ENCODE measurements at regions not wholly inside any gene's neighbourhood (a gene's known extent, or its start where the extent isn't known, plus 50 kb on each side); places are given as distances from the start of the nearest gene placed in this dataset.
"Not testable (repeated sequence)": the region's sequence is repeated elsewhere in the genome, so short reads cannot be mapped to it uniquely, and the experiment has no call there.

DNA sequence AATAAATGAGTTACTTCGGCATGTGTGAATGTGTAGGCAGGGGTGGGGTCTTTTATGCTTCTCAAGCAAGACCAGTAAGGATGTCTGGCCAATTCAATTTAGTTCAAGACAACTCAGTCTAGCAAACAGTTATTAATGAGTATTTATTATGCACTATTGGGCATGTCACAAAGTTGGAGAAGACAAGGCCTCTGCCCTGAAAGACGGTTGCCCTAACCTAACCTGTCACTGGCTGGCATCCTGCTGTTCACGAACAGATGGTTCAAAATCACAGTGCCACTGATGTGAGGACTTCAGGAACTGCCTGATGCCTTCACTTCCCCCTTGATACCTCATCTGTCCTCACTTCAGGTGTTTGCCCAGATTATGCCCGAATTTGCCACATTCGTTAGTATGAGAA, 217.8 kb downstream of the SOX2 start:
- no peak for DNase-seq

DNA sequence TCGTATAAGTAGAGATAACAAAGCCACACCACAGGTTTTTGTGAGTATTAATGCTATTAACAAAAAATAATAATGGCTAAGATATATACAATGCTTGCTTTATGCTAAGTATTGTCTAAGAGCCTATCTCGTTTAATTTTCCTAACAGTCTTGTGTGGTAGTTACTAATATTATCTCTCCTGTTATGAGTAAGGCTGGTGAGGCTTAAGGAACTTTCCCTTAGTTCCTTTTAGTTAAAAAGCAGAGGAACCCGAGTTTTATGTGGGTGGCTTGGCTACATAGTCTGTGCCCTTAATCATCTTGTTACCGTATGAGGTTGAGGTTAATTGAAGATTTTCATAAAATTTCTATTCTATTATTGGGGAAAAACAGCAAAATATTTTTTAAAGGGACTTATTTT, 218.4 kb downstream of the SOX2 start:
- DNase-seq = no peak

DNA sequence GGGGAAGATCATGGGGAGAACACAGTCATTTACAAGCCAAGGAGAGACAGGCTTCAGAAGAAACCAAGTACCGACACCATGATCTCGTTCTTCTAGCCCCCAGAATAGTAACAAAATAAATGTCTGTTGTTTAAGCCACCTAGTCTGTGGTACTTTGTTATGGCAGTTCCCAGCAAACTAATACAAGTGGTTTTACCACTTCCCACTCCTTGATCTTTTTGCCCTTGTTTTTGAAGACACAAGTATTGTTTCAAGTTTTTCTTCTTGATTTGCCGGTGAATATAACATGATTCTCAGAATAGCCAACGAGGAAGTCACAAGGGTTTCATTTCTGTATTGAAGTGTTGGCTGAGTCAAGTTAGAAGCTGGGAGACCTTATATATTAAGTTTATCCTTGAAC, 220.3 kb downstream of the SOX2 start:
- DNase-seq = no peak

DNA sequence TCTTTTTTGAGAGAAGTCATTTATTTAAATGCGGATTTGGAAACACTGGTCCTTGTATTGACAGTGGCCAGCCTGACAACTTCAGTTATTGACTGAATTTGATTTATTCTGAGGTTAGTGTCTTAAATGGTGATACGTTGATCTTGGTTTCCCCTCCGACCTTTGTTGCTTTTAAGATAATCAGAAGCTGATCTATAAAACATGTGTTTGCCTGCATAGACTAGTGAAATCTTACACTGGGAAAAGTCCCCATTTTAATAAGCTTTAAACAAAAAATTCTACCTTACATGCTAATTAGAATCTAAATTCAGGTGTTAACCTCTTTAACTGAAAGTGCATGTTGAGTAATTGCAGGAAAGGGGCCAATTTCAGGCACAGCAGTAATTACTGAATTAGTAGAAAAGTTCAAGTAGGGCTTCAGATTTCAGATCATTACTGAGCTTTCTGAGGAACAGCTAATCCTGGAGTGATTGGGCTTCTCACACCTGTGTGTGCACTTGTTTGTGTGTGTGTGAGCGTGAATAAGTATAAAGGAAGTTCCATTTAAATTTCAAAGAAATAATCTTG, 221.4 kb downstream of the SOX2 start:
- DNase-seq = no peak

DNA sequence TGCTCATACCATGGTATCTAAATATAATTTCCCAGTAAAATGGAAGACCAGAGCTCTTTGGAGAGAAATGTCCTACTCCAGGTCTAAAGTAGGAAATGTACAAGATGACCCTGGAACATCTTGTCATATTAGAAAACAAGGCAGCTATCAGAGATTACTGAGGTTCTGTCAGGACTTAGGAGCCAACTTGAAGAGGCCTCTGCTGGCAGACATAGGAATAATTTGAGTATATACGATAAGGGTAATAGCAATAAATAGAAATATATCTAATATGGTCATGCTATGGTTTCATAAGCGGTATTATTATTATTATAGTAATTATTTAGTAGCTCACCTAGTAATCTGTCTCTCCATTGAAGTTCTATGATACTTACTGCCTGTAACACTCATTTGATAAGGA, 224.2 kb downstream of the SOX2 start:
- DNase-seq = no peak

DNA sequence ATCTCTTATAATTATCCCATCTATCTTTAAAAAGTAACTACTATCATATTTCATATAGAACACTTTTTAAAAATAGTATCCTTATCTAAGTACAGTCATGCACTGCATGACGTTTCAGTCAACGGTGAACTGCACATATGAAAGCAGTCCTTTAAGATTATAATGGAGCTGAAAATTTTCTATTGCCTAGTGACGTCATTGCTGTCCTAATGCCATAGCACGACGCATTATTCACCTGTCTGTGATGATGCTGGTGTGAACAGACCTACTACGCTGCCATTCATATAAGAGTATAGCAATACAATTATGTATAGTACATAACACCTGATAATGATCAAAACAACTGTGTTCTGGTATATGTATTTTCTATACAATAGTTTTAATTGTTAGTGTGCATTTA, 225.0 kb downstream of the SOX2 start:
- no peak for DNase-seq

DNA sequence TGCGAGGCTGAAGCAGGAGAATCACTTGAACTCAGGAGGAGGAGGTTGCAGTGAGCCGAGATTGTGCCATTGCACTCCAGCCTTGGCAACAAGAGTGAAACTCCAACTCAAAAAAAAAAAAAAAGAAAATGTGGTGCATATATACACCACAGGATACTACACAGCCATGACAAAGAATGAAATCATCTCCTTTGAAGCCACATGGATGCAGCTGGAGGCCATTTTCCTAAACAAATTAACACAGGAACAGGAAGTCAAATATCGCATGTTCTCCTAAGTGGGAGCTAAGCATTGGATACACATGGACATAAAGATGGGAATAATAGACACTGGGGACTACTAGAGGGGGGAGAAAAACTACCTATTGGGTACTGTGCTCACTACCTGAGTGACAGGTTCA, 226.9 kb downstream of the SOX2 start:
- DNase-seq = not testable (repeated sequence)

DNA sequence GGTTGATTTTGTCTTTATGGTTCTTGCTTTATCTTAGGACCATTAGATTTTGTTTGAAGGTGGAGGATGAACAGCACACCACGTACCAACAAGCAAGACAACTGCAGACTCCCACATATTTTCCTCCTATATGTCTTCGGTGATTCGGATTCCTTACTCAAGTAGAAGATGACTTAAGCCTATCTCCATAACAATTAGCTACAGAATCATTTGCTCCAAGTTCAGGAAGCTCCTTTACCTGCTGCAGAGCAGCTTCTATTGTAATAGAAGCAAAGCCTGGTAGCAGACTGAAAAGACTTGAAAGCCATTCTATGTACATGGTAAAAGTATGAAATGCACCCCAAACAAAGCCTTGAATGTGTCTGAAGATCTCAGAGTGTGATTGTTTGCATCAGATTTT, 229.0 kb downstream of the SOX2 start:
- DNase-seq = no peak

DNA sequence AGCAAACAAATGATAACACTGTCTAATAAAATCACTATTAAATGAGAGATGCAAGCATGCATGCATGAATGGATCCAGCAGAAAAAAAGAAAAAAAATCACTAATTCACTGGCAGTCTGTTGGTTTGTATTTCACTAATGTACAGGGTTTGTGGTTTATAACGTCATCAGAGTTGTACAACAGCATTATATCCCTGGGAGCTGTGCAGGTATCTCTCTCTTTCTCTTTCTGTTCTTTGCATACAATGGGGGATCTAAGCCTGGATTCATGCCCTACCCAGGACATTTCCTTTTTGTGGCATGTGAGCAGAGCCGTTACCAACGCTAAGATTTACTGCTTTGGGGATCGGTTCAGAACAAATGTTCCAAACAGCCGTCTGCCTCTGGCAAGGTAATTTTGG, 229.5 kb downstream of the SOX2 start:
- DNase-seq = no peak

DNA sequence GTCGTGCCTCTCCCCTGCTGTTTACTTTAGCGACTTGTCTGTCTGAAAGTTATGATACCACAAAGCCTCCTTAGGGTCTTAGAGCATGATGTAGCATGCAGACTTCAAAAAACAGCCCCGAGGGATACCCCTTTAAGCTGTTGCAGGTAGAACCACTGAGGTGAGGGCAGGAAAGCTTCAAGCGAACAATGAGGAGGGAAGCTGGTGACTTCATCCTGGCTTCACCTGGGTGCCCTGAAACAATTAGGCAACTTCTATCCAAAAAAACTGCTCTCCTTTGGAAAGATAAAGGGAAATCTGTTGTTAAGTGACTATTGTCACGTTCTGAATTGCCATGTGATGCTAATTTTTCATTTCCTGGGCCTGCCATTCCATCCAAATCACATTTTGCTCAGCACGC, 231.6 kb downstream of the SOX2 start:
- DNase-seq = no peak

DNA sequence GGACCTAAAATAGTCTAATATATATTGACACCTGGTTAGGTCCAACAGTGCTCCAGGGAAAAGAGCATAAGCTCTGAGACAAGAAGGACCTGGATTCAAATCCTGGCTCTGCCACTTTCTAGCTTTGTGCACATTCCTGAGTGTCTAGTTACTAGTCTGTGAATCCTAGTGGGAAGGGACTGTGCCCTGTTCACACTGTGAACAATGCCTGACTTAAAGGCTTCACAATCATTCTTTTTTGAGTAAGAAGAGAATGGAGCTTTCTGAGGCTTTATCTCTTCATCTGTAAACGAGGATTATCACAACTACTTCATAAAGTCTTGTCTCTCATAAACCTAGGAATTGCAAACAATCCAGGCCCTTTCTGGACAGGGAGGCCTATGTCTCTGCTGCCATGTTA, 235.9 kb downstream of the SOX2 start:
- DNase-seq = no peak

DNA sequence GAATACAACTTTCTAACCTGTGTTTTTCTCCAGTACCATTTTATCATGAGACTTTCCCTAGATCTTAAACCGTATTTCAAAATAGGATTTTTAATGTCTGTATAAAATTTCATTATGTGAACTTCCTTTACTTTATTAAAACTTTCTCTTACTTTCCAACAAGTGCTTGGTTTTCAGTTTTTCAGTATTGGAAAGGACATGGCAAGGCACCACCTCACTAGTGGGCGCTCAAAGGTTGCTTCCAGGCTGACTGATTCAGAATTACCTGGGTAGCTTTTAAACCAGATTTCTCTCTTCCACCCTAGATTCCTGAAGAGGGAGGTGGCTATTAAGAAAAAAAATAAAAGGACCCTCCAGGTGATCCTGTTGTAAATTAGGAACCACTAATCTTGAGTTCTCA, 236.6 kb downstream of the SOX2 start:
- no peak for DNase-seq

DNA sequence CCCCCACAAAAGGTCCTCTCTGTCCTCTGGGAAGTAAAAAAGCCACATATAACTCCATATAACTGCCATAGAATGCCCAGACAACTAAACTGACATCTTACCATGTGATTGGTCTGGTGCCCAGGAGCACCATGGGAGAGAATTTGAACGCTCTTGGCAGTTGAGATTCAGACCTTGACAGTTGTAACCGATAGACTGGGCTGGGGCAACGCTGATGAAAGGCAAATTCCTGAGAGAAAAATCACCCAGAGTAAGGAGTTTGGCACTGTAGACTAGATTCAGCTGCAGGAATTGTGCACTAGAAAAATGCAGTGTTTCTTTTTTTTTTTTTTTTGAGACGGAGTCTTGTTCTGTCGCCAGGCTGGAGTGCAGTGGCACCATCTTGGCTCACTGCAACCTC, 240.5 kb downstream of the SOX2 start:
- no peak for DNase-seq

DNA sequence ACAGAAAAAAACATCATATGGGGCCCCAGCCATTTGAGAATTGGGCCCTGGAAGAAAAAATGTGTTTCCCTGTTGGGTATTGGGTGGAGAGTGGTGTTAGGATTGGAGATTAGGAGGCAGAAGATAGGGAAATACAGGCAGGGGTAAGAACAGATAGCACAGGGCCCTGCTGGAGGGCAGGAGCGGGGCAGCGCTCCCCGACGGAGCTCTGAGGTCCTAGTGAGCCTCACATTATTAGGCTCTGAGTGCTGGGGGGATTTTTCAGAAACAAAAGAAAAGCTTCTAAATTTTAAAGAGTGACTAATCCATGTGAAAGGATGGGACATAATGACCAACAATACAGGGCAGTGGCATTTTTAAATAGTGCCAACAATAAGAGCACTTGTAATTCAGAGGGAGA, 241.2 kb downstream of the SOX2 start:
- no peak for DNase-seq

DNA sequence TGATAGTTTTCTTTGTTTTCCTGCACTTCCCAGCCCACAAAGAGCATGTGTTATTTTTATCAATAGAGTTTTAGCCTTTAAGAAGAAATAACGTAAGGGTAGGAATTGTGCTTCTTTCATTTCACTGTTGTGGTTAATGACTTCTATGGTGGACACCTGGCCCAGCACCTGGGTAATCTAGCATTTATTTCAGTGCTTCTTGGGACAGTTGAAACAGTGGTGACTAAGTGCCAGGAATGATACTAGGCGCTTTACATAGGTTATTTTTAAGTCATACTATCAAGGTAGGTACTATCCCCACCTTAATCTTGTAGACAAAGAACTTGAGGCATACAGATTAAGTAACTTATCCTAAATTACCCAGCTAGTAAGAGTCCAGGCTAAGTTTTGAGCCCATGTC, 243.8 kb downstream of the SOX2 start:
- DNase-seq = no peak

DNA sequence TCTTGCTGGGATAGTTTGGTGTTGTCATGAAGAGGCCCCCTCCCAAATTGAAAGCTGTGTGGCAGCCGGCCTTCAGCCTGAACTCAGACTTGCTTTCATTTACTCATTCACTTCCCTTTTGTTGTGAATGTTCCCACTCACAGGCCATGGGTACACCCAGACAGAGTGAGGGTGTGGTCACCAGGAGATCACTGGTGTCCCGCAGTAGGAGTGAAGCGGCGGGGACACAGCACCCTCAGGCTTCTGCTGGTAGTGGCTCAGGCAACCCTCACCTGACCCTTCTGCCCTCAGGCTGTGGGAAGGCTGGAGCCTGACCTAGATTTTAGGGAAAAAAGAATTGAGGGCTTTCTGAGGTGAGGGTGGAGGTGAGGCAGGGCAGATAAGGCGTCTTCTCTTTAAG, 244.4 kb downstream of the SOX2 start:
- DNase-seq = no peak

DNA sequence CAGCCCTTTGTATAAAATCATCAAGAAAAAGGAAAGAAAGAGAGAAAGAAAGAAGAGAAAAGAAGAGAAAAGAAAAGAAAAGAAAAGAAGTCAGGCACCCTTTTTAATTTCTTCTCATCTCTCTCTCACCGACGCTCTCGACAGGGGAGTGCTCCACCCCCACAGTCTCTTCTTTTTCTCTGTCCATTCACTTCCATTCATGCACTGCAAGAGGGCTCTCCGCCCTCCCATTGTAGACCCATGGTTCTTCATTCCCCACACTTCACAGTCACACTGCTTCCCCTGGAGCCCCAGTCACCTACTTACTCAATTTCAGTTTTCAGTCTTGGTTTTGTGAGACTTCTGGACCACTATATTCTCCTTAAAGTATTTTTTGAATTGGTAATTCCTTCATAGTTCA, 254.7 kb downstream of the SOX2 start:
- DNase-seq = no peak

DNA sequence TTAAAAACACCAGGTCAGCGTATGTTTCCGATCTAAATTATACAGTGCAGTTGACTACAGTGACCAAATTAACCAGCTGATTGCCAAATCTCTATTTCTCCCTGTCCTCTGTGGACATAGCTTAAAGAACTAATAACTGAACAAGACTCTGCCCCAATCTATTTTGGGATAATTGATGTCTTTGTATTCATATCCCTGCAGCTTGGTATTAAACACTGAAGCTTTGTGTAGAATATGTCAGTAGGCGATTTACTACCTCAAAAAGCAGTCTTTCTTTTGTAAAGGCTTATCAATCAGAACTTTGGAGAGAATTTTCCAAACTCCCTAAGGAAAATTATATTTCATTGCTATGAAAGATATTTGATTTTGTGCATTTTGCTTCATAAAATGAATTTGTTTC, 258.2 kb downstream of the SOX2 start:
- DNase-seq = no peak

DNA sequence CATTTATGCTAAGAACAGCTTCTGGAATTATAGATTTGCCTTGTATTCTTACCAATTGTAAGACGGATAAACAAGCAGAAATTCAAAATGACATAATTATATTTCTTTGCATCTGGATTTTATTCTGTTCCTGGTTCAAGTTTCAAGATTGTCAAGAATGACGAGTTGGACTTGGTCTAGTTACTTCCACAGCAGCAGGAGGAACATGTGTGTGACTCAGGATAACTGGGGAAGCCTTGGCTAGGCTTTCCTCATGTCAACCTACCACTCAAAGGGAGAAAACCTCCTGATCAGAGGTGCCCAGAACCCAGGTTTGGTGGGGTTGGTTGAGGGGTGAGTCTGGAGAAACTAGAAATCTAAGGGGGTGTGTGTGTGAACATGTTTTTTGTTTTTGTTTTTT, 259.7 kb downstream of the SOX2 start:
- DNase-seq = no peak

DNA sequence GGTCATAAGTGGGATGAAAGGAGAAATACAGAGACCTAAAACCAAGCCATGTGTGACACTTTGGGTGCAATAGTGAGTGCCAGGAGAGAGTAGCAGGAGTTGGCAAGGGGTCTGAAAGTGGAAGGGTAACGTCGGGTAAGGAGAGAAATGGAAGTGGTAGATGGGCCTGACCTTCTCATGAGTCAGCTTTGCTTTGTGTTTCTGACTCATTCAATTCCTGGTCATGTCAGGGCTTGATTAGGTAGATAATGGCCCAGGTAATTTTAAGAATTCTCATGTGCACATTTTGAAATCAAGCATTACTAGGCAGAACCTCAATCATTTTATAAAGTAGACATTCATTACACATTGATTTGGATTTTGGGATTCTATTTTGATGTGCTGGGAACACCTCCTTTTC, 262.5 kb downstream of the SOX2 start:
- no peak for DNase-seq

DNA sequence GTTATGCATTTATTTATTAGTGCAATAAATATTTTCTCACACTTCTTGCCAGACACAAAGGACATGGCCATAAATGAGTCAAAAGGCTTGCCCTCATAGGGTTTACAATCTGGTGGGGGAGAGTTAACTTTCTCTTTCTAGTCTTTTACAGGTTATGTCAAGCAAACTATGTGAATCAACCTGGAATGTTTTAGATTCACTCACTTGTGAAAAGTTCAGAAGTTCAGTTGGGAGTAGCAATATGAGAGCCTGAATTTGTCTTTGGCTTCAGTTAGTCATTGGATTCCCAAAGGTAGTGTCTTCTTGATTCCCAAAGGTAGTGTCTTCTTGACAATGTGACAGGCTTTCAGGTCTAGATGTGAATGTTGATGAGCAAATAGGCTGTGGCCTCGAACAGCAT, 264.8 kb downstream of the SOX2 start:
- no peak for DNase-seq

DNA sequence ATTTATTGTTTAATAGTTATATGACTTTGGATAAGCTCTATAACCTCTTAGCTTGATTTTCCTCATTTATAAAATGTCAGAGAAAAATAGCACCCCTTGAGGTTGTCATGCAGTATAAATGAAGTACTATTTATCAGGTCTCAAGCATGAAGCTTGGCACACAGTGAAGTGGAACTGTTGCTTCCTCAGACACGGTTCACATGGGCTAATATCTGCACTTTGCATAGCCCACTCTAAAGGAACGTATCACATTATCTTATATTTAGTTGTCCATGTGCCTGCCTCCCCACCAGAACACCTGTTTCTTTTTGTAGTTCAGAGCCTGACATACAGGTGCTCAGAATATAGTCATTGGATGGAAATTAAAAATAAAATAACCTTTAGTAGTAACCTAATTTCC, 273.7 kb downstream of the SOX2 start:
- DNase-seq = no peak

DNA sequence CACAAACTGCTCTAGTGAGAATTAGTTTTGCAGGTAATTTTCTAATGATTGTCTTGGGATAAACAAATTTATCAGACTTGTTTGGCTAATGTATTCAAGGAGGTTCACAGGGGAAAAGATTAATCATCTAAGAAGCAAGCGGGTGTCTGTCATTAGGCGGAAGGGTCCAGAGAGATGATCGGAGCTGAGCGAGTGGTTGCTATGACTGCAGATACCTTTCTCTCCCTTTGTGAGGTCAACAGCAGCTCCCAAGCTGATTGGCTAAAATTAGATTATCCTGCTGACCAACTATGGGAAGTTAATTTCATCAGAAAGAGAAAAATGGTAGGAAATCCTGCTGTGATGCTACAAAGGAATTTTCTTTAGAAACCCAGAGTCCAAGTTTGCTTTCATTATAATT, 276.0 kb downstream of the SOX2 start:
- DNase-seq = no peak

DNA sequence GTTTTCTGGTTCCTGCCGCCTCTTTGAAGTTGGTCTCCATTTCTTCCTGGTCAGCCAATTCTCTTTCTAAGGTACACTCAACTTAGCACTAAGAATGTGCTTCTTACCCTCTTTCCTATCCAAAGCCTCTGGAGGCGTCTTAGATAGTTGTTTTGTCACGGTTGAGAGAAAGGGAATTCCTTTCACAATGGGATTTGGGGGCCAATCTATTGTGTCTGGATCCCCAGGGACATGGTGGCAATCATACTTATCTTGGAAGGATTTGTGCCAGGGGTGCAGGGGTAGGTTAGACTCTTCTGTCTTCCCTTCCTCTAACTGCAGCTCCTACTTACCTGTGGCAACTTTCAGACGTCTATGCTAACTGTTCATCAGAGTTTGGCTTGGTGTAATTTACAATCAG, 287.1 kb downstream of the SOX2 start:
- no peak for DNase-seq

DNA sequence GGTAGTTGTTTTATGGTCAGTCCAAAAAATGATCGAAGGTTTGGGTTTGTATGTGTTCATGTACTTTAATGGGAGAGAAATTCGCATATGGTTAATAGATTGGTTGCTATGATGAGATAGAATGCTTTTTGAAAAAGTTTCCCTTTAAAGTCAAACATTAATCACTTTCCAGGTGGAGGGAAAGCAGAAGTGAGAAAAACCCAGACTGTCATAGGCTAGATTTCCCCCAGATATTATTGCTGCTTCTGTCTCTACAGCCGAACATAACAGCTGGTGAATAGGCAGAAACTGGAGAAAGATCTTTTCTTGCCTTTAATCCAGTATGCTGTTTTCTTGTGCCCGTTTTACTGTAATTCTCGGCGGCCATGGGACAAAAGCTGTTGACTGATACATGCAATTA, 287.6 kb downstream of the SOX2 start:
- DNase-seq = no peak

DNA sequence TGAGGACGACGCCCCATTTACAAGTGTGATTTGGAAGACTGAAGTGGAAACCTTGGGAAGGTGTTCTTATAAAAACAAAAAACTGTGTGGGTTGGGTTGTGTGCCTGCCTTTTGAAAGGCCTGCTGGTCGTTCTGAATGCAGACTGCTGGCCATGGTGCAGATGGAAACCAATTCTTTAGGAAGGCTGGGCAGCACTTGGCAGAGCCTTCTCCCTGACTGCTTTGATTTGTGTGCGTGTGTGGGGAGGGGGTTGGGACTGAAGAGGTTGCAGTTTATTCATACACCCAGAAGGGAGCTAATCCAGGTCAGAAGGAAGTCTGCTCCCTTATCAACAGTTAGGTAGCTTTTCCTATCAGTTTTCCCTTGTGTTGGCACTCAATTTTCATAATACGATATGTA, 288.7 kb downstream of the SOX2 start:
- no peak for DNase-seq
